NB4 (cell line): ENCODE measurements at regions not wholly inside any gene's neighbourhood (a gene's known extent, or its start where the extent isn't known, plus 50 kb on each side); places are given as distances from the start of the nearest gene placed in this dataset.

Experiments
- MYC ChIP-seq: IDR thresholded peaks from 2 replicates; pipeline ENCODE4 v1.6.1; 2011; ENCODE audit warnings: low read depth, low read length
- POLR2A ChIP-seq: IDR thresholded peaks from 2 replicates; pipeline ENCODE4 v1.6.1; 2011; ENCODE audit warnings: mild to moderate bottlenecking; ENCODE audit not compliant: insufficient read length; ENCODE audit errors: extremely low read depth
- TF ChIP-seq, protein P1 (sequence below): IDR thresholded peaks from one replicate; pipeline ENCODE4 v1.5.1; 2012; ENCODE audit warnings: low read depth, low read length
- TF ChIP-seq, protein P2 (sequence below): IDR thresholded peaks from 2 replicates; pipeline ENCODE4 v1.6.1; 2011; ENCODE audit warnings: low read depth, low read length

DNA sequence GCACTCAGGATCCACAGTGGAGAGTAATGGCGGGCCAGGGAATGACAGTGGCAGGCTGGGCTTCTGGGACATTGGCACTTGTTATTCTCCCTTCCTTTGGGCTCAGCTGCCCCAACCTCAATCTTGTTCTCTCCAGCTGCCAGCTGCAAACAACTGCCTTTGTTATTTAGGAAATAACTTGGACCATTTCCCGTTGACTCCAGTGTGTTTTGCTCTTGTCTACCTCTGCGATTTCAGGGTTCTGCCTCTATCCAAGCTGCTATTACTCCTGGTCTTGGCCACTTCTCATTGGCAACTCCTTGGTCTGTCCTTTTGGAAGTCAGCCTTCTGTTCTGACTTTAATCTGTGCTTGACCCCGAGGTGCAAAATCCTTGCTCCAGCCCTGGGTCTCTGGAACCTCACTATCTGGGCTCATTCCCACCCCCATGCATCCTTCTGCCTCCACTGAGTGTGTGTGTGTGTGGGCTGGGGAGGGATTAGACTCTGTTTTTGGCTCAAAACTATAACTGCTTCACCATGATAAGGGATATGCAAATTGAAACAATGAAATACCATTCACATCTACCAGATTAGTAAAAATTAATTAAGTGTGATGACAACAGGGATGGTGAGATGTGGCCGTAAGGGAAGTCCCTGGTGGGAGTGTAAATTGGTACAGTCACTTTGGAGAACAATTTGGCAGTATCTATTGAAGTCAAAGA, 134.1 kb upstream of the CXCR4 start:
- TF ChIP-seq MYC (no peak), POLR2A (no peak)
- TF ChIP-seq, protein P1, sequence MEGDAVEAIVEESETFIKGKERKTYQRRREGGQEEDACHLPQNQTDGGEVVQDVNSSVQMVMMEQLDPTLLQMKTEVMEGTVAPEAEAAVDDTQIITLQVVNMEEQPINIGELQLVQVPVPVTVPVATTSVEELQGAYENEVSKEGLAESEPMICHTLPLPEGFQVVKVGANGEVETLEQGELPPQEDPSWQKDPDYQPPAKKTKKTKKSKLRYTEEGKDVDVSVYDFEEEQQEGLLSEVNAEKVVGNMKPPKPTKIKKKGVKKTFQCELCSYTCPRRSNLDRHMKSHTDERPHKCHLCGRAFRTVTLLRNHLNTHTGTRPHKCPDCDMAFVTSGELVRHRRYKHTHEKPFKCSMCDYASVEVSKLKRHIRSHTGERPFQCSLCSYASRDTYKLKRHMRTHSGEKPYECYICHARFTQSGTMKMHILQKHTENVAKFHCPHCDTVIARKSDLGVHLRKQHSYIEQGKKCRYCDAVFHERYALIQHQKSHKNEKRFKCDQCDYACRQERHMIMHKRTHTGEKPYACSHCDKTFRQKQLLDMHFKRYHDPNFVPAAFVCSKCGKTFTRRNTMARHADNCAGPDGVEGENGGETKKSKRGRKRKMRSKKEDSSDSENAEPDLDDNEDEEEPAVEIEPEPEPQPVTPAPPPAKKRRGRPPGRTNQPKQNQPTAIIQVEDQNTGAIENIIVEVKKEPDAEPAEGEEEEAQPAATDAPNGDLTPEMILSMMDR: no peak
- TF ChIP-seq, protein P2, sequence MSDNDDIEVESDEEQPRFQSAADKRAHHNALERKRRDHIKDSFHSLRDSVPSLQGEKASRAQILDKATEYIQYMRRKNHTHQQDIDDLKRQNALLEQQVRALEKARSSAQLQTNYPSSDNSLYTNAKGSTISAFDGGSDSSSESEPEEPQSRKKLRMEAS: no peak
